Esophagus squamous epithelium (tissue), 5 donors: ENCODE measurements at regions not wholly inside any gene's neighbourhood (a gene's known extent, or its start where the extent isn't known, plus 50 kb on each side); places are given as distances from the start of the nearest gene placed in this dataset.

Experiments used
- DNase-seq: peaks from one replicate; lab custom pipeline; 2025; lab: John Stamatoyannopoulos, UW
- H3K27ac ChIP-seq, 4 donors: fragments of 200-600 bp; sonication (generic); one replicate each; pipeline ENCODE4 v1.5.1; 2016 to 2019; ENCODE audit warnings: mild to moderate bottlenecking in 1 of 4
- H3K27me3 ChIP-seq, 4 donors: fragments of 200-600 bp; sonication (generic); 1 replicate in 3 of 4; 2 replicates in 1 of 4; pipeline versions ENCODE4 v1.5.1 to v1.6.0; 2017 to 2021; ENCODE audit warnings: antibody characterized with exemption in 1 of 4
- H3K36me3 ChIP-seq, 3 donors: fragments of 200-600 bp; sonication (generic); one replicate each; pipeline ENCODE4 v1.5.1; 2016 to 2019
- H3K4me1 ChIP-seq, 3 donors: fragments of 200-600 bp; sonication (generic); one replicate each; pipeline ENCODE4 v1.5.1; 2017 to 2019
- H3K4me3 ChIP-seq, 4 donors: fragments of 200-600 bp; sonication (generic); 1 replicate in 3 of 4; 2 replicates in 1 of 4; pipeline ENCODE4 v1.5.1; 2016 to 2019; ENCODE audit warnings: mild to moderate bottlenecking in 2 of 4, moderate library complexity in 1 of 4
- H3K9me3 ChIP-seq, 3 donors: fragments of 200-600 bp; sonication (generic); one replicate each; pipeline ENCODE4 v1.5.1; 2016 to 2019
- POLR2A ChIP-seq, 4 donors: fragments of 450-650 bp; IDR thresholded peaks; one replicate each; pipeline ENCODE4 v1.6.1; 2017; ENCODE audit warnings: antibody characterized with exemption in 4 of 4, mild to moderate bottlenecking in 4 of 4, moderate library complexity in 3 of 4
- WGBS, 2 donors: methylation state at CpG; one replicate each; pipeline ENCODE4 v1.1.5; 2018; 5-methylcytosine and 5-hydroxymethylcytosine counted together
- intact Hi-C: fragments of 100-400 bp; cut with DNase I; formaldehyde crosslinking; loops from one replicate; pipeline ENCODE4 v1.15.0; 2022
- TF ChIP-seq, protein P1 (sequence below), 6 experiments: fragments of 450-650 bp in 4 of 6; fragments of 200-600 bp in 2 of 6; sonication (generic) in 2 of 6; IDR thresholded peaks; one replicate each; pipeline ENCODE4 v1.5.1; 2016 to 2019; ENCODE audit warnings: antibody characterized with exemption in 6 of 6, mild to moderate bottlenecking in 4 of 6, moderate library complexity in 4 of 6
- donor health status: DM: yes; HTN: yes; CAD: no.

DNA sequence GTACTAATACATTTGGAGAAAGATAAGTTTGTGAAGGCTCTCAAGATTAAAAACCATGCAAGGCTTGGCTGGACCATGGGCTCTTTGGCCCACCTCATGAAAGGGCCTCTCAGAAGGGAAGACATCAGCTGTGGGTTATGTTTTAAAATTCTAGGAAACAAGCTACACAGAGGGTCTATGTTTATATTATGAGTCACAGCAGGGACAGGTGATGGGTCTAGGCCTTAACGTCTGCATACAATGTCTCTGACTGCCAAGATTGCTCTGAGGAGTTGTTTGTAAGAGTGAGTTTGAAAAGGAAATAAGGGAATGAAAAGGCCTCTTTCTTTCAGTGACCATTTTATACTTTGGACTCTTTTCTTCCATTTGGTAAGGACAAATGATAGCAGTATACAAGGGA, 77.0 kb upstream of the ARMCX2 start:
- WGBS, 2 donors, result 25 to 37% methylated on average over 1 of the region's 1 CpG

DNA sequence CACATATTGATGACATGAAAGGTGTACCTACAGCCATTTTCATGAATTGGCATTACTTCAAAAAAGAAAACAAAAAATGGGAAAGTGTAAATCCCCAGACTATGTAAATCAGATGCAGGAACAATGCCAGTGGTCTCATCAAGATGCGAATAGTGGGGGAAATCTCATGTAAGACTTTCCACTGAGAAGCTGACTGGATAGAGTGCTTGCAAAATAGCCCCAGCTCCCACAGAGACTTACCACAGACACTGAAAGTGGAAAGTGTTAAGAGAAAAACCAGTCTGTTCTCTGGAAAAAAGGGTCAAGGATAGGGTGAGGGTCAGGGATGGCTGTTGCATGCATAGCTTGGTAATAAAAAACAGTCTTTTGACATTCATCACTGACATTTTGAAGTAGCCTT, 73.2 kb upstream of the ARMCX2 start:
- intact Hi-C loops, result no loop called here
- TF ChIP-seq, protein P1, sequence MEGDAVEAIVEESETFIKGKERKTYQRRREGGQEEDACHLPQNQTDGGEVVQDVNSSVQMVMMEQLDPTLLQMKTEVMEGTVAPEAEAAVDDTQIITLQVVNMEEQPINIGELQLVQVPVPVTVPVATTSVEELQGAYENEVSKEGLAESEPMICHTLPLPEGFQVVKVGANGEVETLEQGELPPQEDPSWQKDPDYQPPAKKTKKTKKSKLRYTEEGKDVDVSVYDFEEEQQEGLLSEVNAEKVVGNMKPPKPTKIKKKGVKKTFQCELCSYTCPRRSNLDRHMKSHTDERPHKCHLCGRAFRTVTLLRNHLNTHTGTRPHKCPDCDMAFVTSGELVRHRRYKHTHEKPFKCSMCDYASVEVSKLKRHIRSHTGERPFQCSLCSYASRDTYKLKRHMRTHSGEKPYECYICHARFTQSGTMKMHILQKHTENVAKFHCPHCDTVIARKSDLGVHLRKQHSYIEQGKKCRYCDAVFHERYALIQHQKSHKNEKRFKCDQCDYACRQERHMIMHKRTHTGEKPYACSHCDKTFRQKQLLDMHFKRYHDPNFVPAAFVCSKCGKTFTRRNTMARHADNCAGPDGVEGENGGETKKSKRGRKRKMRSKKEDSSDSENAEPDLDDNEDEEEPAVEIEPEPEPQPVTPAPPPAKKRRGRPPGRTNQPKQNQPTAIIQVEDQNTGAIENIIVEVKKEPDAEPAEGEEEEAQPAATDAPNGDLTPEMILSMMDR (IDR thresholded peaks at IDR 0.05), result no peak
- TF ChIP-seq POLR2A (IDR thresholded peaks at IDR 0.05), result no peak
- H3K27ac ChIP-seq, result no peak overlapping the region
- H3K9me3 ChIP-seq, result no peaks in the 10 kb centered on the region
- no peak for DNase-seq
- no peaks in the 10 kb centered on the region for H3K4me1 ChIP-seq
- no peaks in the 10 kb centered on the region for H3K36me3 ChIP-seq
- H3K4me3 ChIP-seq, result no peak overlapping the region
- no peaks in the 10 kb centered on the region for H3K27me3 ChIP-seq
- WGBS, 2 donors, result 61 to 86% methylated on average over 1 of the region's 1 CpG

More for the DNA sequence above, 77.0 kb upstream of the ARMCX2 start:
- DNase-seq, result no peak
- Histone ChIP-seq H3K4me3 (no peak overlapping the region), H3K36me3 (no peaks in the 10 kb centered on the region), H3K27ac (no peak overlapping the region), H3K4me1 (no peaks in the 10 kb centered on the region), H3K9me3 (no peaks in the 10 kb centered on the region), H3K27me3 (no peaks in the 10 kb centered on the region)
- intact Hi-C loops, result no loop called here
- TF ChIP-seq POLR2A (IDR thresholded peaks at IDR 0.05), result no peak
- TF ChIP-seq, protein P1 (IDR thresholded peaks at IDR 0.05), result no peak

DNA sequence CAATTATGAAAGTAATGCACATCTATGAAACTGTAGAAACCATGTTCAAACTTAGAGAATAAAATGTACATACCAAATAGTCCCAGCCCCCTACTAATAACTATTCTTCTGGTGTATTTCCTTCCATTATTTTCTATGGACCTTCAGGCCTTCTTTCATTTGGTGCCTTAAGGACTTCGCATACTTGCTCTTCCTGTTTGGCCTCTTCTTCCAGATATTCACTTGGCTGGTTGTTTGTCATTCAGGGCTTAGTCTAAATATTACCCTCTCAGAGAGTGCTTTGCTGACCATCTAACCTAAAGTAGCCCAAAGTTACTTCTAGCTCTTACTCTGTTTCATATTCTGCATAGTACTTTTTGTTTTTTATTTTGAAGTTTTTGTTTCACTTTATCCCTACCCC, 70.3 kb upstream of the ARMCX2 start:
- Histone ChIP-seq H3K9me3 (no peaks in the 10 kb centered on the region), H3K4me1 (no peaks in the 10 kb centered on the region), H3K4me3 (no peak overlapping the region), H3K27ac (no peak overlapping the region), H3K27me3 (no peaks in the 10 kb centered on the region), H3K36me3 (no peaks in the 10 kb centered on the region)
- WGBS, 2 donors, result 44 to 52% methylated on average over 1 of the region's 1 CpG
- no peak for DNase-seq
- intact Hi-C loops, result no loop called here
- TF ChIP-seq, protein P1 (IDR thresholded peaks at IDR 0.05), result no peak
- TF ChIP-seq POLR2A (IDR thresholded peaks at IDR 0.05), result no peak
